Fibroblast of pulmonary artery (primary cell): ENCODE measurements at regions not wholly inside any gene's neighbourhood (a gene's known extent, or its start where the extent isn't known, plus 50 kb on each side); places are given as distances from the start of the nearest gene placed in this dataset.
A peak's percentile ranks its signal among the peaks of the same experiment; 100 is the strongest.

Experiments
- DNase-seq: peaks from one replicate; pipeline ENCODE4 v3.0.0-alpha.2; 2010; ENCODE audit warnings: low read depth
- H3K4me3 ChIP-seq: replicated peaks from 2 replicates; pipeline ENCODE4 v1.5.1; 2011; ENCODE audit warnings: low read depth, mild to moderate bottlenecking, control low read depth, low read length, moderate library complexity
- TF ChIP-seq, protein P1 (sequence below): IDR thresholded peaks from 2 replicates; pipeline ENCODE4 v1.5.1; 2011; ENCODE audit warnings: mild to moderate bottlenecking, control low read depth, low read length, inconsistent platforms; ENCODE audit errors: missing control alignments

DNA sequence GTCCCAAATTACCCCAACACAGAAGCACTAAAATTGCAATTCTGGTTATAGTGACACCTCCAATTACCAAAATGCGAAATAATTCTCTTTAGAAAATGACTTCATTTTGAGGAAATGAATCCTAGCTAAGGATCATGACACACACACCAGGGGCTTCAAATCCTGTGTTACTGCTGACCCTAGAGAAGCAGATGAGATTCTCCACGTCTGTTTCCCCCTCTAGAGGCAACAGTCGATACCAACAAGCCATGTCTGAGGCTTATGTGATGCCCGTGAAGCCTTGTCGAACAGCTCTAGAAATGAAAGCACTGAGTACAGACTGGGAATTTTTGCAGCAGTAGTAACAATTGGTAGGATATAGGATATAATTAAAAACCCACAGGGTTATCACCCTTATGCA lies 153.6 kb upstream of the TMTC4 start:
- TF ChIP-seq, protein P1, sequence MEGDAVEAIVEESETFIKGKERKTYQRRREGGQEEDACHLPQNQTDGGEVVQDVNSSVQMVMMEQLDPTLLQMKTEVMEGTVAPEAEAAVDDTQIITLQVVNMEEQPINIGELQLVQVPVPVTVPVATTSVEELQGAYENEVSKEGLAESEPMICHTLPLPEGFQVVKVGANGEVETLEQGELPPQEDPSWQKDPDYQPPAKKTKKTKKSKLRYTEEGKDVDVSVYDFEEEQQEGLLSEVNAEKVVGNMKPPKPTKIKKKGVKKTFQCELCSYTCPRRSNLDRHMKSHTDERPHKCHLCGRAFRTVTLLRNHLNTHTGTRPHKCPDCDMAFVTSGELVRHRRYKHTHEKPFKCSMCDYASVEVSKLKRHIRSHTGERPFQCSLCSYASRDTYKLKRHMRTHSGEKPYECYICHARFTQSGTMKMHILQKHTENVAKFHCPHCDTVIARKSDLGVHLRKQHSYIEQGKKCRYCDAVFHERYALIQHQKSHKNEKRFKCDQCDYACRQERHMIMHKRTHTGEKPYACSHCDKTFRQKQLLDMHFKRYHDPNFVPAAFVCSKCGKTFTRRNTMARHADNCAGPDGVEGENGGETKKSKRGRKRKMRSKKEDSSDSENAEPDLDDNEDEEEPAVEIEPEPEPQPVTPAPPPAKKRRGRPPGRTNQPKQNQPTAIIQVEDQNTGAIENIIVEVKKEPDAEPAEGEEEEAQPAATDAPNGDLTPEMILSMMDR, result no peak
- no peak overlapping the region for H3K4me3 ChIP-seq
- DNase-seq, result no peak

DNA sequence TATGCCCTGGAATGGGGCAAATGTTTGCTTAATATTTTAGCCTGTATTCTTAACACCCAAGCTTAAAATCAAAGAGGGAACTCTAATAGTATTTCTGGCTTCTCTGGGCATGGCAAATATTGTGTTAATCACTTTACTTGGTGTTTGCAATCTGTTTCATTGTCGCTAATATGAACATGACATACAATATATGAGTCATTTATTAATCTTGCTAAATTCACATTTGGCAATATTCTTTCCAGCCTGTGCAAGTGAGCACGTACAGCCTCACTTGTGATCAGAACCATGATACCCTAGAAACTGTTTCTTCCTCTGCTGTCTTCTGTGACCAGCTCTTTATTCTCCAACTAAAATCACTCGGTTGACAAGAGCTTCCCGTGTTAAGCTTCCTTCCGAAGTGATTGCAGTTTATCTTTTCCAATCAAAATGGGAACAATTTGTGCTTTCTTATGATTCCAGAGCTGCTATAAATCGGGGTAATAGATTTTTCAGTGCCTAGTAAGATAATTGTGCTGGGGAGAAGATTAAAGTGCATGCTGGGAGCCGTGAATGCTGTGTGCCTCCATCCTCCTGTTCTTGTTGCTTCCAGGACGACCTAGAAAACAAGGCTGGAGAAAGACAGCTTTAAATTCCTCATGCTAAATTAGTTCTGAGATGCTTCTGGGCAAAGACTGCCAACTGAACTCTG lies 153.0 kb upstream of the TMTC4 start:
- no peak overlapping the region for H3K4me3 ChIP-seq
- TF ChIP-seq, protein P1, result no peak
- no peak for DNase-seq

DNA sequence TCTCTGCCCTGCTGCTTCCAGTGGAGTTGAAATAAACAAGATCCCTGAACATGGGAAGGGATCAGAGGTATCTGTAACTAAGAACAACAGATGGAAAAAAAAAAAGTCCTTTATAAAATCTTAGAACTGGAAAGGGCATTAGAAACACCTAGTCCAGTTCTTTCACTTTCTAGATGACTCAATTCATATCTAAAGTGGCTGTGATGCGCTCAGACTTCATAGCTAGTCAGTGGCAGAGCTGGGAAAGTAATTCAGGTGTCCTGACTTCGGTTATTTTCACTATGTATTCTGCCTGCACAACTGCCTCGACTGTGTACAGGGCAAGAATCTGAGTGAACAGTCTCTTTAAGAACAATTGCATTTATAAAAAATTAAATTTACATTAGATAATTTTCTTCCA lies 151.8 kb upstream of the TMTC4 start:
- TF ChIP-seq, protein P1, result no peak
- DNase-seq, result no peak
- H3K4me3 ChIP-seq, result no peak overlapping the region

DNA sequence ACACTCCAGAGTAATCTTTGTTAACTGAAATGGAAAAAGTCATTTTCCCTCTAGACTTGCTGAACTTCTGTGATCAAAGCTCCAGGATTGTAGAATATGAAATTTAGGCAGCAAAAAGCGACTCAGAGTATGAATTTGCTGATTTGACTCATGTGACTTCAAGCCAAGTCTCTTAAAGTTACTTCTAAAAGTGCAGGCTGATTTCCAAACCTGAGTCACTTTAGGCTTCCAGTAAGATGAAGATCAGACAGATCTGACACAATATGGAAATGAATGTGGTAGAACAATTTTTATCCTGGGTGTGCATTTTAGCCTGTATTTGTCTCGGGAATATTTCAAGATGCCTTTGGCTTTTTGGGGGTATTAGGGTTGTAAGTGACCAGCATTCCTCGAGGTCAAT lies 151.0 kb upstream of the TMTC4 start:
- no peak overlapping the region for H3K4me3 ChIP-seq
- peak; percentile 14 for DNase-seq
- TF ChIP-seq, protein P1, result no peak

DNA sequence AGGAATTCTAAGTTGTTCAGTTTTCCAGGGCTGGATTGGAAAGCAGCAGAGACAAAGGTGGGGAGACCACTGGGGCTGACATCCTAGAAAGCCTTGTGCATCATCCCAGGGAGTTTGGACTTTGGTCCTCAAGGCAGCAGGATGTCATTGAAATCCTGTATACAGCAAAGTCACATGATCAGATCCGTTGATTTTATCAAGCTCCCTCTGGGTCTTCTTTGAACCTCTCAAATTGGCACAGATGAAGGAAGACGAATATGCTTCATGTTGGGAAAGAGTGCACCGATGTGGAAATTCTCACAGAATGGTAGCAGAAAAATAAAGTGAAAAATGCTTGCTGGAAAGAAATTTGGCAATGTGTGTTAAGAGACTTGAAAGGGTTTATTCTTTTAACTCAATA lies 149.8 kb upstream of the TMTC4 start:
- DNase-seq, result no peak
- H3K4me3 ChIP-seq, result no peak overlapping the region
- TF ChIP-seq, protein P1, result no peak

DNA sequence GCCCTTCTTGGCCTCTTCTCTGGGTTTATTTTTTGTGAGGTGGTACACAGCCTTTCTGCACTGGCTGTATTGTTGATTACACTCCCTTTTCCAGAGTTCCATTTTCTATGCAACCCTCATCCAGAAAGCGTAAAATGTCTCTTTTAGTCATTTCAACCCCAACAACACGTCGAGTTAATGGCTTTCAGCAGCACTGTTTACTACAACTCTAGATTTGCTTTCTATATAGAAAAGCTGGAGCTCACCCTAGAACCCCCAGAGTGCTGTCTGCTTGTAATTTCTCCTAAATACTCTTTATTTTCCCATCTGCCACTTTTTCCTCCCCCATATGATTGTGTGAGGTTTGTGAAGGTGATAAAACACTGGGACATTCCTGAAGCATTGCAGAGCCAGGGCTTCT lies 148.9 kb upstream of the TMTC4 start:
- no peak for DNase-seq
- H3K4me3 ChIP-seq, result no peak overlapping the region
- TF ChIP-seq, protein P1, result no peak

DNA sequence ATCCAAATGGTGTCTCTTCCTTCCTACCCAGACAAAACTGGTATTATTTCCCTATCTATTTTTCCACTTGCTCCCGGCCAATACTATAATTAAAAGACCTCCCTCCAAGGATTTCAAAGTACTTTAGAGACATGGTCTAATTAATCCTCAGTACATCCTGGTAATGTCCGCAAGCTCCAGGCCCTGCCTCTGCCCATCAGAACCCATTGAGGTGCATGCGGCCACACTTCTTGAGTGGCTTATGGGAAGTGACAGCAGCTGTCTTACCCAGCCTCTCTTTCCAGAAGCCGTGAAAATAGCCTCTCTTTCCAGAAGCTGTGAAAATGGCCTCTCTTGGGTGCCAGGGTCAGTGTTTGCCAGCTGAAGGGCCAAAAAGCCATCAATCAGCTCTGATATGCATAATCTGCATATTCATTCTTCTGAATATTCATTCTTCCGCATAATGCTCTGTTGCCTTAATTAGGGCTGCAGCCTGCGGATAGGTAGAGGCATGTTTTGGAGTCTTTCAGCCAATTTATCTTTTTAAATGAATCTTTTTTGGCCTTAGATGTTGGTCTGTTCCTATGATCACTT lies 148.4 kb upstream of the TMTC4 start:
- TF ChIP-seq, protein P1, result no peak
- H3K4me3 ChIP-seq, result no peak overlapping the region
- no peak for DNase-seq
